K562 (cell line): ENCODE measurements at regions not wholly inside any gene's neighbourhood (a gene's known extent, or its start where the extent isn't known, plus 50 kb on each side); places are given as distances from the start of the nearest gene placed in this dataset.

ENCODE experiments used
- ATAC-seq: fragments of 200-7000 bp; cut with Tn5 transposase; 3 replicates; pipeline ENCODE4 v1.9.1; 2020; ENCODE audit warnings: moderate library complexity
- BruUV-seq: library from RNA; stranded (reverse); fragments of 400-500 nt; replicated peaks from 2 replicates; lab custom pipeline; 2021; lab: Mats Ljungman, UMichigan
- CTCF ChIA-PET: fragments of 300-600 bp; formaldehyde crosslinking; extraction: SDS; loops from one replicate; lab custom pipeline; 2021; ENCODE audit warnings: low intra/inter-chr PET ratio; lab: Yijun Ruan, JAX
- POLR2A ChIA-PET: fragments of 300-600, 350-650 bp; sonication (Branson Sonifier 250); formaldehyde crosslinking; extraction: SDS; loops from one replicate; lab custom pipeline; 2021; ENCODE audit warnings: antibody characterized with exemption, inconsistent platforms; lab: Yijun Ruan, JAX
- DNase-seq, 4 experiments: peaks; one replicate each; pipeline versions ENCODE4 v3.0.0 to v3.0.0-alpha.2; 2011 to 2018; ENCODE audit warnings: low spot score in 3 of 4, mixed read lengths in 3 of 4; ENCODE audit errors: extremely low read depth in 1 of 4
- FAIRE-seq: peaks from 2 replicates; lab custom pipeline; 2011; peaks lifted over from hg19 to GRCh38; lab: Jason Lieb, UNC
- H2AFZ ChIP-seq: 2 replicates; pipeline ENCODE4 v1.6.0; 2011; ENCODE audit warnings: low read depth, low read length, control low read depth, inconsistent platforms
- H3K27ac ChIP-seq: fragments of 200-600 bp; 3 replicates; pipeline ENCODE4 v1.8.0; 2011; ENCODE audit warnings: low read depth, mild to moderate bottlenecking, control low read depth, inconsistent platforms, low read length, moderate library complexity, mixed read lengths; ENCODE audit errors: extremely low read depth
- H3K27me3 ChIP-seq, 2 experiments: fragments of 300-600 bp in 1 of 2; 2 replicates in 1 of 2; 3 replicates in 1 of 2; pipeline versions ENCODE4 v1.6.0 to v1.8.0; 2011; ENCODE audit warnings: inconsistent platforms in 2 of 2, low read length in 2 of 2, mild to moderate bottlenecking in 1 of 2, mixed read lengths in 1 of 2, moderate library complexity in 1 of 2; ENCODE audit not compliant: control insufficient read depth in 2 of 2, insufficient read depth in 2 of 2
- H3K36me3 ChIP-seq: fragments of 300-600 bp; 3 replicates; pipeline ENCODE4 v1.8.0; 2011; ENCODE audit warnings: mild to moderate bottlenecking, low read length, inconsistent platforms; ENCODE audit not compliant: control insufficient read depth, insufficient read depth
- H3K4me1 ChIP-seq, 2 experiments: fragments of 200-600 bp in 1 of 2; replicated peaks in 1 of 2; 2 replicates in 1 of 2; 3 replicates in 1 of 2; pipeline versions ENCODE4 v1.5.1 to v1.8.0; 2011; ENCODE audit warnings: inconsistent platforms in 2 of 2, low read length in 2 of 2, mild to moderate bottlenecking in 1 of 2, mixed read lengths in 1 of 2, moderate library complexity in 1 of 2; ENCODE audit not compliant: control insufficient read depth in 2 of 2, insufficient read depth in 2 of 2
- H3K4me2 ChIP-seq: 2 replicates; pipeline ENCODE4 v1.6.1; 2011; ENCODE audit warnings: low read length, control low read depth, inconsistent platforms, mixed read lengths; ENCODE audit not compliant: insufficient read depth
- H3K4me3 ChIP-seq: fragments of 200-600 bp; sonication (generic), shearing (Covaris generic); 2 replicates; pipeline ENCODE4 v1.5.1; 2016; ENCODE audit warnings: control low read depth, inconsistent platforms
- H3K79me2 ChIP-seq: fragments of 200-600 bp; 3 replicates; pipeline ENCODE4 v1.8.0; 2011; ENCODE audit warnings: low read length, inconsistent platforms; ENCODE audit not compliant: control insufficient read depth, insufficient read depth
- H3K9ac ChIP-seq, 2 experiments: 2 replicates each; pipeline versions ENCODE4 v1.6.0 to v1.6.1; 2011; ENCODE audit warnings: low read depth in 2 of 2, low read length in 2 of 2, control low read depth in 1 of 2, inconsistent platforms in 1 of 2, mild to moderate bottlenecking in 1 of 2, mixed read lengths in 1 of 2; ENCODE audit not compliant: insufficient read depth in 1 of 2
- H3K9me1 ChIP-seq: one replicate; pipeline ENCODE4 v1.6.0; 2011; ENCODE audit warnings: inconsistent platforms, mild to moderate bottlenecking, low read length, moderate library complexity; ENCODE audit not compliant: control insufficient read depth, insufficient read depth
- H3K9me3 ChIP-seq: replicated peaks from 2 replicates; pipeline ENCODE4 v1.5.1; 2011; ENCODE audit warnings: low read depth, low read length, inconsistent platforms; ENCODE audit not compliant: control insufficient read depth, insufficient read depth
- H4K20me1 ChIP-seq: replicated peaks from 2 replicates; pipeline ENCODE4 v1.6.1; 2011; ENCODE audit warnings: low read length, inconsistent platforms, mixed read lengths; ENCODE audit not compliant: control insufficient read depth, insufficient read depth
- CBFA2T2 ChIP-seq: fragments of 450-650 bp; conservative IDR thresholded peaks from 2 replicates; pipeline ENCODE4 v1.6.1; 2017; ENCODE audit warnings: mild to moderate bottlenecking
- CHD4 ChIP-seq: fragments of 200-600 bp; sonication (generic); IDR thresholded peaks from 3 replicates; pipeline ENCODE4 v1.6.1; 2012; ENCODE audit warnings: low read depth, mild to moderate bottlenecking, mixed read lengths, low read length, inconsistent platforms; ENCODE audit not compliant: insufficient read depth, insufficient replicate concordance, poor library complexity, severe bottlenecking
- DNMT1 ChIP-seq: fragments of 450-650 bp; IDR thresholded peaks from 2 replicates; pipeline ENCODE4 v1.6.1; 2016; ENCODE audit warnings: antibody characterized with exemption, mild to moderate bottlenecking
- E2F1 ChIP-seq: sonication (generic); formaldehyde crosslinking; IDR thresholded peaks from 2 replicates; pipeline ENCODE4 v1.8.1; 2023; ENCODE audit warnings: mild to moderate bottlenecking, missing genetic modification reagents, moderate library complexity
- IFI16 ChIP-seq: fragments of 250-450 bp; sonication (Bioruptor Pico); IDR thresholded peaks from 2 replicates; pipeline ENCODE4 v2.1.2; 2022; ENCODE audit warnings: mild to moderate bottlenecking, inconsistent platforms
- KLF16 ChIP-seq: IDR thresholded peaks from 2 replicates; pipeline ENCODE4 v1.6.1; 2016; ENCODE audit warnings: antibody characterized with exemption
- LARP7 ChIP-seq: fragments of 450-650 bp; IDR thresholded peaks from 2 replicates; pipeline ENCODE4 v1.6.1; 2016
- MAX ChIP-seq: sonication (generic); formaldehyde crosslinking; IDR thresholded peaks from 2 replicates; pipeline ENCODE4 v1.9.0; 2022; ENCODE audit warnings: mild to moderate bottlenecking, missing genetic modification reagents
- MYBL2 ChIP-seq, 2 experiments: fragments of 450-650 bp in 1 of 2; sonication (generic) in 1 of 2; formaldehyde crosslinking in 1 of 2; IDR thresholded peaks; 2 replicates each; pipeline versions ENCODE4 v1.6.1 to v1.8.1; 2017 to 2022; ENCODE audit warnings: borderline replicate concordance in 1 of 2, inconsistent platforms in 1 of 2, low read depth in 1 of 2, mild to moderate bottlenecking in 1 of 2, missing genetic modification reagents in 1 of 2, moderate library complexity in 1 of 2
- NCOR1 ChIP-seq: fragments of 450-650 bp; IDR thresholded peaks from 2 replicates; pipeline ENCODE4 v1.6.1; 2016; ENCODE audit warnings: mild to moderate bottlenecking, moderate library complexity
- NR2C2 ChIP-seq, 2 experiments: fragments of 200-800 bp in 1 of 2; sonication (Bioruptor generic) in 1 of 2; sonication (generic) in 1 of 2; formaldehyde crosslinking in 1 of 2; IDR thresholded peaks; 2 replicates each; pipeline versions ENCODE4 v1.6.1 to v1.8.0; 2016 to 2022; ENCODE audit warnings: mild to moderate bottlenecking in 1 of 2, missing compliant biosample characterization in 1 of 2, missing genetic modification characterization in 1 of 2, missing genetic modification reagents in 1 of 2
- RBM39 ChIP-seq: fragments of 200-400 bp; formaldehyde crosslinking; optimal IDR thresholded peaks from 2 replicates; pipeline ENCODE3; 2018; ENCODE audit warnings: low read depth, low read length
- RFX7 ChIP-seq: fragments of 250-450 bp; sonication (Bioruptor Pico); IDR thresholded peaks from 2 replicates; pipeline ENCODE4 v1.5.1; 2021; ENCODE audit warnings: mild to moderate bottlenecking
- SAFB2 ChIP-seq: fragments of 200-400 bp; formaldehyde crosslinking; IDR thresholded peaks from 2 replicates; pipeline ENCODE4 v1.6.1; 2018; ENCODE audit warnings: borderline replicate concordance, low read length, low read depth, moderate library complexity; ENCODE audit not compliant: severe bottlenecking
- SMAD2 ChIP-seq: fragments of 150-350 bp; IDR thresholded peaks from 2 replicates; pipeline ENCODE4 v1.6.1; 2014; ENCODE audit warnings: low read depth, mild to moderate bottlenecking, low read length
- SP2 ChIP-seq: IDR thresholded peaks from 2 replicates; pipeline ENCODE4 v1.6.1; 2011; ENCODE audit warnings: mild to moderate bottlenecking, low read depth, low read length, moderate library complexity; ENCODE audit not compliant: poor library complexity, severe bottlenecking; ENCODE audit errors: extremely low read depth
- TAL1 ChIP-seq: fragments of 450-650 bp; IDR thresholded peaks from 2 replicates; pipeline ENCODE4 v1.6.1; 2016; ENCODE audit warnings: mild to moderate bottlenecking
- THRAP3 ChIP-seq: fragments of 450-650 bp; IDR thresholded peaks from 2 replicates; pipeline ENCODE4 v1.6.1; 2016; ENCODE audit warnings: mild to moderate bottlenecking, inconsistent platforms, borderline replicate concordance
- ZNF707 ChIP-seq: fragments of 250-450 bp; sonication (Bioruptor Pico); conservative IDR thresholded peaks from 2 replicates; pipeline ENCODE4 v1.8.0; 2022; ENCODE audit warnings: inconsistent platforms, mild to moderate bottlenecking, moderate library complexity
- WGBS: fragments of 100-300 bp; shearing (Covaris generic); methylation state at CpG from one replicate; pipeline ENCODE4 v1.1.6; 2016; ENCODE audit warnings: low coverage, mixed read lengths; ENCODE audit not compliant: insufficient coverage; ENCODE audit errors: missing lambda C conversion rate; 5-methylcytosine and 5-hydroxymethylcytosine counted together
- in situ Hi-C: fragments of 300-500 bp; cut with MboI; formaldehyde crosslinking; loops from 4 replicates; pipeline ENCODE4 v1.15.0; 2018; ENCODE audit warnings: inconsistent platforms, mixed read lengths
- intact Hi-C: fragments of 100-400 bp; cut with micrococcal nuclease; formaldehyde crosslinking; loops from 2 replicates; pipeline ENCODE4 v1.14.2; 2022

DNA sequence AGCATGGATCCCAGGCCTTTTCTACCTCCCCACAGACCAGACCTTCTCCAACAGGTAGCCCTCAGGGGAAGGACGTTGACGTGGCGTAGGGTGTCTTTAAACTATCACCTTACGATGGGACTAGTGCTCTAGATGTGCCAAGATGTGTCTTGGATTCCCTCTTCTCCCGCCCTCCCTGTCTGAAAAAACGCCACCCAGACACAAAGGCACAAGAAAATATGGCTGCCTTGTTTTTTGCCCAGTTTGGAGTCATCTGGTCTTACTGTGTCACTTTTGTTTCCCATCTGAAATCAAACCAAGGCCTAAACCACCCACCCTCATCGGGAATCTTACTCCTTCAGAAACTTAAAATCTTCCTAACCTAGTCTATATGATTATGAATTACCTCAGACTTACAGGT is 235.4 kb downstream of the OR13H1 start:
- Histone ChIP-seq H2AFZ (no peak overlapping the region), H3K4me3 (no peak overlapping the region), H3K4me2 (no peak overlapping the region), H3K9me3 (no peaks in the 10 kb centered on the region), H3K27me3 (no peaks in the 10 kb centered on the region), H3K9me1 (no peaks in the 10 kb centered on the region), H3K36me3 (peaks cover 68% of the 10 kb centered on the region), H3K4me1 (no peaks in the 10 kb centered on the region), H3K27ac (no peak overlapping the region), H3K79me2 (no peaks in the 10 kb centered on the region), H3K9ac (no peak overlapping the region), H4K20me1 (no peaks in the 10 kb centered on the region)
- no peak for FAIRE-seq
- BruUV-seq, result no TSS peak
- TF ChIP-seq SMAD2, result no peak
- TF ChIP-seq CHD4, result no peak
- TF ChIP-seq DNMT1, result no peak
- TF ChIP-seq NR2C2 (CRISPR knock-in tag; IDR thresholded peaks at IDR 0.05), result no peak
- no peak for TF ChIP-seq NR2C2 (tag; IDR thresholded peaks at IDR 0.05)
- no peak for TF ChIP-seq E2F1 (CRISPR knock-in tag)
- no peak for TF ChIP-seq RFX7 (CRISPR knock-in tag)
- no peak for TF ChIP-seq MAX (CRISPR knock-in tag)
- no peak for TF ChIP-seq CBFA2T2
- TF ChIP-seq TAL1, result no peak
- TF ChIP-seq ZNF707 (CRISPR knock-in tag), result no peak
- no peak for TF ChIP-seq THRAP3
- no peak for TF ChIP-seq LARP7
- TF ChIP-seq MYBL2 (IDR thresholded peaks at IDR 0.05; ENCODE audit: low read depth), result no peak
- no peak for TF ChIP-seq MYBL2 (CRISPR knock-in tag; IDR thresholded peaks at IDR 0.05; ENCODE audit: borderline replicate concordance)
- TF ChIP-seq SAFB2, result no peak
- no peak for TF ChIP-seq IFI16 (CRISPR knock-in tag)
- no peak for TF ChIP-seq SP2
- TF ChIP-seq KLF16, result no peak
- no peak for TF ChIP-seq RBM39
- TF ChIP-seq NCOR1, result no peak
- ATAC-seq, result no peak
- CTCF ChIA-PET, result no interaction called here
- WGBS, result 100% methylated on average over 4 of the region's 7 CpGs
- DNase-seq, result no peak
- in situ Hi-C loops, result no loop called here
- POLR2A ChIA-PET, result no interaction called here
- intact Hi-C loops, result no loop called here
